ENCODE measurements at regions not wholly inside any gene's neighbourhood (a gene's known extent, or its start where the extent isn't known, plus 50 kb on each side); places are given as distances from the start of the nearest gene placed in this dataset.

GRCh38 chr2:150647943-150648342 is 160.5 kb upstream of the RND3 start:
- FAIRE-seq, result no peak
- H3K27me3 Mint-ChIP-seq (ENCODE audit: low read depth, unreplicated experiment), result no peaks in the 10 kb centered on the region
- no peaks in the 10 kb centered on the region for H3K36me3 ChIP-seq (ENCODE audit: insufficient read depth, low read length)
- no peak overlapping the region for H3K4me2 ChIP-seq (ENCODE audit: low read length)
- DNase-seq (ENCODE audit: low read depth), result no peak
- no peaks in the 10 kb centered on the region for H4K20me1 ChIP-seq (ENCODE audit: insufficient read depth, low read length)
- no peaks in the 10 kb centered on the region for H3K27me3 ChIP-seq (ENCODE audit: insufficient read depth, low read length)
- H3K27ac ChIP-seq (ENCODE audit: low read depth, low read length), result no peak overlapping the region
- no peaks in the 10 kb centered on the region for H3K9me3 ChIP-seq (ENCODE audit: insufficient read depth, low read depth, low read length)
- no peaks in the 10 kb centered on the region for H3K79me2 ChIP-seq (ENCODE audit: insufficient read depth, low read length)
- H3K27ac Mint-ChIP-seq (ENCODE audit: unreplicated experiment), result no peak overlapping the region
- no peaks in the 10 kb centered on the region for H3K9me3 Mint-ChIP-seq (ENCODE audit: unreplicated experiment)
- no peak overlapping the region for H3K4me3 ChIP-seq (ENCODE audit: insufficient read depth, low read depth, low read length)
- H3K4me1 Mint-ChIP-seq (ENCODE audit: low read depth, unreplicated experiment), result peaks cover 29% of the 10 kb centered on the region
- H3K9ac ChIP-seq (ENCODE audit: low read length), result no peak overlapping the region
- no peak overlapping the region for H3K4me3 Mint-ChIP-seq (ENCODE audit: unreplicated experiment)
- TF ChIP-seq CTCF (IDR thresholded peaks at IDR 0.05; ENCODE audit: insufficient read depth, low read depth, low read length) (no peak), EZH2 (IDR thresholded peaks at IDR 0.05; ENCODE audit: insufficient read depth, low read length) (no peak)
- H2AFZ ChIP-seq (ENCODE audit: low read depth, low read length), result no peak overlapping the region
- H3K4me1 ChIP-seq (ENCODE audit: insufficient read depth, low read length), result peaks cover 24% of the 10 kb centered on the region
- H3K36me3 Mint-ChIP-seq (ENCODE audit: low read depth, unreplicated experiment), result no peaks in the 10 kb centered on the region

GRCh38 chr2:150646746-150647145 is 159.3 kb upstream of the RND3 start:
- Mint-ChIP-seq H3K27ac (ENCODE audit: unreplicated experiment) (no peak overlapping the region), H3K36me3 (ENCODE audit: low read depth, unreplicated experiment) (no peaks in the 10 kb centered on the region), H3K4me1 (ENCODE audit: low read depth, unreplicated experiment) (peaks cover 31% of the 10 kb centered on the region), H3K4me3 (ENCODE audit: unreplicated experiment) (no peak overlapping the region), H3K27me3 (ENCODE audit: low read depth, unreplicated experiment) (no peaks in the 10 kb centered on the region), H3K9me3 (ENCODE audit: unreplicated experiment) (no peaks in the 10 kb centered on the region)
- Histone ChIP-seq H3K27ac (ENCODE audit: low read depth, low read length) (no peak overlapping the region), H3K9me3 (ENCODE audit: insufficient read depth, low read depth, low read length) (no peaks in the 10 kb centered on the region), H3K79me2 (ENCODE audit: insufficient read depth, low read length) (no peaks in the 10 kb centered on the region), H3K36me3 (ENCODE audit: insufficient read depth, low read length) (no peaks in the 10 kb centered on the region), H2AFZ (ENCODE audit: low read depth, low read length) (no peak overlapping the region), H3K4me3 (ENCODE audit: insufficient read depth, low read depth, low read length) (no peak overlapping the region), H3K9ac (ENCODE audit: low read length) (no peak overlapping the region), H3K4me2 (ENCODE audit: low read length) (no peak overlapping the region), H4K20me1 (ENCODE audit: insufficient read depth, low read length) (no peaks in the 10 kb centered on the region), H3K4me1 (ENCODE audit: insufficient read depth, low read length) (peaks cover 24% of the 10 kb centered on the region), H3K27me3 (ENCODE audit: insufficient read depth, low read length) (no peaks in the 10 kb centered on the region)
- no peak for DNase-seq (ENCODE audit: low read depth)
- TF ChIP-seq CTCF (IDR thresholded peaks at IDR 0.05; ENCODE audit: insufficient read depth, low read depth, low read length), result no peak
- no peak for TF ChIP-seq EZH2 (IDR thresholded peaks at IDR 0.05; ENCODE audit: insufficient read depth, low read length)
- no peak for FAIRE-seq

- H3K4me3 Mint-ChIP-seq (ENCODE audit: unreplicated experiment), result no peak overlapping the region
Measured at GRCh38 chr2:150644298-150645067, 157.0 kb upstream of the RND3 start.

More at GRCh38 chr2:150644298-150645067, 157.0 kb upstream of the RND3 start:
- no peak for TF ChIP-seq CTCF (IDR thresholded peaks at IDR 0.05; ENCODE audit: insufficient read depth, low read depth, low read length)
- no peak for TF ChIP-seq EZH2 (IDR thresholded peaks at IDR 0.05; ENCODE audit: insufficient read depth, low read length)
- Mint-ChIP-seq H3K36me3 (ENCODE audit: low read depth, unreplicated experiment) (no peaks in the 10 kb centered on the region), H3K4me1 (ENCODE audit: low read depth, unreplicated experiment) (peaks cover 32% of the 10 kb centered on the region), H3K9me3 (ENCODE audit: unreplicated experiment) (no peaks in the 10 kb centered on the region), H3K27me3 (ENCODE audit: low read depth, unreplicated experiment) (no peaks in the 10 kb centered on the region), H3K27ac (ENCODE audit: unreplicated experiment) (peak overlapping the region; percentile 88)
- no peak overlapping the region for H3K4me3 ChIP-seq (ENCODE audit: insufficient read depth, low read depth, low read length)
- no peaks in the 10 kb centered on the region for H3K79me2 ChIP-seq (ENCODE audit: insufficient read depth, low read length)
- no peaks in the 10 kb centered on the region for H3K9me3 ChIP-seq (ENCODE audit: insufficient read depth, low read depth, low read length)
- DNase-seq (ENCODE audit: low read depth) (peak; percentile 83), FAIRE-seq (peak; percentile 84)
- no peaks in the 10 kb centered on the region for H3K27me3 ChIP-seq (ENCODE audit: insufficient read depth, low read length)
- H3K4me1 ChIP-seq (ENCODE audit: insufficient read depth, low read length), result peaks cover 24% of the 10 kb centered on the region
- H3K4me2 ChIP-seq (ENCODE audit: low read length), result peak overlapping the region; percentile 52
- no peaks in the 10 kb centered on the region for H4K20me1 ChIP-seq (ENCODE audit: insufficient read depth, low read length)
- peak overlapping the region; percentile 81 for H3K27ac ChIP-seq (ENCODE audit: low read depth, low read length)
- no peak overlapping the region for H2AFZ ChIP-seq (ENCODE audit: low read depth, low read length)
- peak overlapping the region; percentile 50 for H3K9ac ChIP-seq (ENCODE audit: low read length)
- H3K36me3 ChIP-seq (ENCODE audit: insufficient read depth, low read length), result no peaks in the 10 kb centered on the region

Data from astrocyte (in vitro differentiated cells and primary cell).